ENCODE measurements at regions not wholly inside any gene's neighbourhood (a gene's known extent, or its start where the extent isn't known, plus 50 kb on each side); places are given as distances from the start of the nearest gene placed in this dataset.
A peak's percentile ranks its signal among the peaks of the same experiment; 100 is the strongest.

DNA sequence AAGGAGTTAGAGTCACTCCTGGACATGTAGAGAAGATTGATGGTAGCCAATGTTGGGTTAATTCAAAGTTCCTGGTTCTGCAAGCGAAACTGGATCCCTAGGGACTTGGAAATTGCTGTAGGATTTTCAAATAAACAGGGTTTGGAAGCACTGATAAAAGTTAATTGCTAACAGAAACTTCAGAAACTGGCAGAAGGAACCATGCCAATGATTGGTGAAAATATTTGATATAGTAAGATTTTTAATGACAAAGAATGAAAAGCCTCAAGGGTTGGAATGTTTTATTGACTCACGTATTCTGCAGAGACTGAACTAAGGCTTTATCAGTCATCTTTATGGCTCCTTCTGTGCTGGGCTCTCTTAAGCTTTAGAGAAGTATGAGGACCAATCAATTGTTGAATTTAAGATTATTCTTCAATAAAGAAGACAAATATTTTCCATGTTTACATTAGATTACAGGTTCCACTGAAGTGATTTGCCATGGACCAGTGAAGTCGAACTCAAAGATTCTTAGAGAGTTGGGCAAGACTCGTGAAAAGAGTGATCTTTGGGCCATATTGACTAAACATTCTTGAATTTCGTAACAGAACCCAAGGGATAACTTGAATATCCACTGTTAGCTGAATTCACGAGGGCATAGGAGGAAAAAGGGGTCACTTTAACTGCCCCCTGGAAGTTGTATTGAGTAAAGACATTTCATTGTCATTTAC, 371.4 kb downstream of the HDGFL1 start:
- DNase-seq (ENCODE audit: low read depth), result no peak

DNA sequence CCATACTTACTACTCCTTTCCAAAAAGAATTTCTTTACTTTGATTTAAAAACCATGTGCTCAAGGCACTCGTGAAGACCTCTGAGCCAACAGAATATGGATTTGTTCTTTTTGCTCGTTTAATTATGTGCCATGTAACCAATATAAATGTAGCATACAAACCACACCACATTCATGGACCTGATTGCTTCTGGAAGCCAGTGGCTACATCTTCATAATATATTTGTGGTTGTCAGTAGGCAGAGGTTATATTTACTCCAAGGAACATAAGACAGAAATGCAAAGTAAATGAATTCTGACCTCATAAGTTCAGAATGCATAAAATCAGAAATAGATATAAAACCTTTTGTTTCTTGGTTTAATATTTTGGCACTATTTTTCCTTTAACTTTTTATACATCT, 373.0 kb downstream of the HDGFL1 start:
- no peak for DNase-seq (ENCODE audit: low read depth)

DNA sequence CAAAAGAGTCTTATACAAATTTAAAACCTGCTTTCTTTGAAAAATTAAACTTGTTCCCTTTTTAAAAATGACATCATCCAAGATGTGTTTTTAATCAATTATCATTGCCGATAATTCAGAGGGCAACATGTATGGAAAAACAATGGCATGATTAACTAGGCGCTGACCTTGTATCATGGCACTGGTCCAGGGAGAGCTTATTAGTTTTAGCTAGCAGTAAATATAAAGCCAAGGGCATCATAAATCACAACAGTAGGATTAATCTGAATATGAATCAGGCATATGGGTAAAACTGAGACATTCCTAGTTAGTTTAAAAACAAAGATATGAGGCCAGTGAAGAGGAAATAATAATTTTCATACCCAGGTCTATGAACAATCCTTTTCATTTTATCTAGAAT, 374.0 kb downstream of the HDGFL1 start:
- DNase-seq (ENCODE audit: low read depth), result no peak

DNA sequence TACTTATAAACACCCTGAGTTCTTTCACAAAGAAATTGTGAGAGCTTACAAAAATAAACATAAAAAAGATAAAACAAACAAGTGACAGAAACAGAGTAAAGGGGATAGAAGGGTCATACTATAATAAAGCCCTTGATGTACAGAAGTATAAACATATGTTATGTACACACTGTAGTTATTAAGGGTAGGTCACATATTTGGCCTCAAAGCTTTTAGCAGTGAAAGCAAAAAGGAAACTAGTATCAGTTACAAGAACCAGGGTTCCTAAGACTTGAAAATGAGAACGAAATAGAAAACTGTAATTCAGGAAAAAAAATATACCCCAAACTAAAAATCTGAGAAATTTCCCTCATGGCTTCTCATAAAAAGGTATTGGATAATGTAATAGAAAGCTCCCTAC, 380.6 kb downstream of the HDGFL1 start:
- no peak for DNase-seq (ENCODE audit: low read depth)

DNA sequence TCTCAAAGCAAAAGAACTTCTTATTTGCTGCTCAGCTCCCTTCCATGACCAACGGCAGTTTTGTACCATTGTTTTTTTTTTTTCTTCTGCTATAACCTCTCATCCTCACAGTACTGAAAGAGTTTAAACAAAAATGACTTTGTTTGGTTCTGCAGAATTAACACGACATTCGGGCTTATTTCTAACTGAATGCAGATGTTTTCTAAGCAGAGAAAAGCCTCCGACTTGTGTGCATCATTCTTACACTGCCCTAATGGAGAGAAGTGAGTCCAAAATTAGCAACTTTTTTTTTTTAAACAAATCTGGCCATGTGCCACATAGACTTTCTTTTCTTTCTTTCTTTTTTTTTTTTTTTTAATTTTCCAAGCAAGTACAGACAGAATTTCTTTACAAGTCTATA, 382.7 kb downstream of the HDGFL1 start:
- no peak for DNase-seq (ENCODE audit: low read depth)

DNA sequence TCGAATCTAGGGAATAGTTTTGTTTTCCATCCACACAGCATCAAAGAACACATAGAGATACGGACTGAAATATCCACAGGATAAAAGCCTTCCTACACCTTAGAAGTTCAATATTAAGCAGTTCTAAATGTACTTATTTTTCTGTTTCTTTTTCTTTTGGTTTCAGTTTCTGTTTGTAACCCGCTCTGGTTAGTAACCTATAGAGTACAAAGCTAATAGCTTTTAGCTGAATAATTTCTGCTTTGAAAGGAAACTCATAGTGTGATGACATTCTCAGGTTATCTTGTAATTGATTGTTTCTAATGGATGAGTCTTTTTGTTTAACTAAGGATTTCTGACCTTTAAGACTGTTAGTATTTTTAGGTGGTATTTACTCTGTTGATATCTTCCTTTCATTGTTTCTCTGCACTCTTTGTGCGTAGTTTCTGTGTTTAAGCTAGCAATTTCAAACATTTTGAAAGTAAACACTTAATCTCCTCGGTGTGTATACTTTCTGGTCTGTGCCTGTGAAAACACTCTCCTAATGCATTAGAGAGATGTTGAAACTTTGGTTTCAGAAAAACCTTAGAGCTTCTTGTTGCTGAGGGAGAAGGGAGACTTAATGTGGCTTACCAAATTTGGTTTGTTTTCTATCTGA, 385.5 kb downstream of the HDGFL1 start:
- no peak for DNase-seq (ENCODE audit: low read depth)

DNA sequence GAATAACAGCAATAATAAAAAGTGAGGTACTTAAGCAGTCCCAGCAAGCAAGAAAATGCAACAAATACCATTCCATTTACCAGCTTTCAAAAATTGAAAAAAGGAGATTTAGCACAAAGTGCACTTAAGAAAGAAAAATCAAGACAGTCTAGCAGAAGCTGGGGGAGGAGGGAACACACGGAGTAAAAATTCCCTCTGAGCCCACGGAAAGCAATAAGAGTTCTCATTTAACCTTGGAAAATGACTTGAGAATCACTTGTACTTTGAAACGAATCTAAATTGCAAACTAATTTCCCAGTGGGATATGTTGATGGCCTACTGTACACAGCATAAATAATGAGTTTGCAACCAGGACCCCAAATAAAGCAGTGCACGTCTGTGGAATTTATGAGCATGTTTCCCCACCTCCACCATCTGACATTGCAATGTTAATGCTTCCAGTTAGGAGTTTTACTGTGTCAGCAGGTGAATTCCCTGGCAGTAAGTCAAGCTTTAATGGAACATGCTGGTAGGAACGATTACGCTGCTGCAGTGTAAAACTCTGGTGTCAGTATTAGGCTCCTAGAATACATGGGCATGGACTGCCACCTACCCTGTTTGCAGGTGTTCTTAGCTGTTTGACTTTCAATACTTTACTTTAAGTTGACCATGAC, 386.8 kb downstream of the HDGFL1 start:
- no peak for DNase-seq (ENCODE audit: low read depth)

DNA sequence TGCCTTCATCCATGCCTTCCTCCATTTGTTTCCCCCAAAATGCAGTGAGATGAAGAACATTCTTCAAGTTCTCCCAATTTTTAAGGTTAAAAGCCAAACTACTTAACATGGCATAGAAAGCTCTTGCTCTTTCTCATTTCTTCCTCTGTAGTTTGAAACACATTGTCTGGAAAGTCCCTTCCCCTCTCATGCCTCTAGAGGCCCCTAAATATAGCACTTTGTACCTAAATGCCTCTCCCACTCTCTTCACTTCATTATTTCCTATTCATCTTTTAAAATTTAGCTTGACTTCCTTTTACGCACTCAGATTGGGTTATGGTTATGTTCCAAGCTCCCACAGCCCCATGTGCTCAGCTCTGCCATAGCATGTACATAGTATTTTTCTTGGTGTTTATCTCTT, 389.3 kb downstream of the HDGFL1 start:
- DNase-seq (ENCODE audit: low read depth), result no peak

DNA sequence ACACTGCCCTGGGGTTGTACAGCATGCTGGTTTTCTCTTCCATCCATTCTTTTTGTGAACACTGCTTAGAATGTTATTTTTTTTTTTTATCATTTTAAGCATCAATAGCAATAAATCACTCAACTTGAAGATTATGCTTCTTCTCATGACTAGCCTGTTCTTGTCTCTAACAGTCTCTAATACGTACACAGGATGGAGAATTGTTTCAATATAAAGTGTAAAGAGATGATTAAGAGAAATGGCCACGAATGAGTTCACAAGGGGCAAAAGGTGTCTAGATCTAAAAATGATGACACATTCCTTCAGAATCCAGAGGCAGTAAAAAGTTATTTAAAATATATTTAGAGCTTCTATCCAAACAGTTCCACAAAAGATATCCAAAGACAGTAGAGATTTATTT, 390.2 kb downstream of the HDGFL1 start:
- no peak for DNase-seq (ENCODE audit: low read depth)

DNA sequence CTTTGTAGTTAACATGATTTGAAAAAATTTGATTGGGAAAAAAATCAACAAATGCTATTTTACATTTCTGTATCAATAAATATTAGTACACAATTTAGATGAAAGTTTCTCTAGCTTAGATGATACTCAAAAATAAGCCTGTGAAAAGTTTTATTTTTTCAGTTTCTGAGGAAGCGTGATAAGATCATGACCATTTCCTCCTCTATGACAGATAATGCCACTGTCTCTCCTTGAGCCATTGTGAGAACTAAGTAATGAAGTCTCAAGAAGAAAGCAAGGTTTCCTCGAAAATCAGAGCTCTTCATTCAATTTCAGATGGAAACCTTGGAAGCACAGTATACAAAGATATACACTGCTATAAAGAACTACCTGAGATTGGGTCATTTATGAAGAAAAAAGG, 395.0 kb downstream of the HDGFL1 start:
- DNase-seq (ENCODE audit: low read depth), result no peak

DNA sequence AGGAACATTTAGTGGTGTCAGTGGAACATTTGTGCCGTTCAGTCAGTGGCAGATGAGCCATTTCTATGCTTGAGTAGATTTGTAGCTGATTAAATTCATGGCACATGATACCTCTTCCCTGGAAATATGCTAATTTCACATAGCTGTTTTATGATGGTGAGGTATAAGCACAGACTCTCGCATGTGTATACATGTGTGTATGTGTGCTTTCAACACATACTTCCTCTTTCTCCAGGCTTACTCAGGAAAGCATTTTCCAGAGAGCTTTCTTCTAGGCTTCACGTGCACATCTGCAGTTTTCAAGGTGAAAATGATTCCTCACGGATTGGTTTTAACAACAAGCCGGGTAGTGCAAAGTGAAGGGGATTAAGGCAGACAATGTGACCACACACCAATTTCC, 396.5 kb downstream of the HDGFL1 start:
- no peak for DNase-seq (ENCODE audit: low read depth)

DNA sequence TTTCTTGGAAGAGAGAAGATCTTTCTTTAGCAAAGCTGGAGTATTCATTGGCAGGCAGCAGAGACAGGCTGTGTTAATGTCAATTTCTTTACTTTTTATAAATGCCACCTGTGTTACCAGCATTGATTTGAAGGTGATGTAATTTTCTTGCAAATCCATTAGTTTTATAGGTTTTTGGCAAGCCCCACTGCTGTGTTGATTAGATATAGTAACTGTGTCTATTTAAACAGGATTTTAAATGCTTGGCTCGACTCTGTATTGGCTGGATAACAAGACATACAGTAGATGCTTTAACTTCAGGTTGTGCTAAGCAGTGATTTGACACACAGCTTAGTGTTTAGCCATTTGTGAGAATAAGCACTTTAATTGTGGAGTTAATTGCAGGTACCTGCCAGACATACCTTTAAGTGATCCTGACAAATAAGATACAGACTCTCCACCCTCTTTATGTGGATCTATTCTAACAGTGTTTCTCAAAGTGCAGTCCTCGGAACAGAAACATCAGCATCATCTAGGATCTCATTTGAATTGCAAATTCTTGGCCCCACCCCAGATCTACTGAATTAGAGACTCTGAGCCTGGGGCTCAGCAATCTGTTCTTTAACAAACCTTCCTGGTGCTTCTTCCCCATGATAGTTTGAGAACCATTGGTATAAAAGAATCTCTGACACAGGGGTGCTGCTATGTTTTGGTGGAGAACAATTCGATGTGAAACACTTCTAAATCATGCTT, 397.5 kb downstream of the HDGFL1 start:
- DNase-seq (ENCODE audit: low read depth), result no peak

DNA sequence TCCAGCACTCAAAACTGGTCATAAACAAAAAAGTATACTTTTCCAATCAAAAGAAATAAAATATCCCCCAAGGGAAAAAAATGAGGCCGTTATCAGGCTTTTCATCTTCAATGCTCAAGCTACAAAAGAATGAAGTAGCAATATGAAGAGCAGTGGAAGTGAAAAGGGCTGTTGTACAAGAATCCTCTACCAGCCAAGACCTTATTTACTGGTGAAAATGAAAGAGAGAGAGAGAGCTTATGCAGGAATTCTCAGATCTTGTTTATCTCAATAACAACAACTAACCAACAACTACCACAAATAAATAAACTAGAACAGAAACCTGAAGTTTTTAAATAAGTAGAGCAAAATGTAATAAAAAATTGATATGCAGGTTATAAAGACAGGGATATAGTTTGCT, 400.6 kb downstream of the HDGFL1 start:
- no peak for DNase-seq (ENCODE audit: low read depth)

DNA sequence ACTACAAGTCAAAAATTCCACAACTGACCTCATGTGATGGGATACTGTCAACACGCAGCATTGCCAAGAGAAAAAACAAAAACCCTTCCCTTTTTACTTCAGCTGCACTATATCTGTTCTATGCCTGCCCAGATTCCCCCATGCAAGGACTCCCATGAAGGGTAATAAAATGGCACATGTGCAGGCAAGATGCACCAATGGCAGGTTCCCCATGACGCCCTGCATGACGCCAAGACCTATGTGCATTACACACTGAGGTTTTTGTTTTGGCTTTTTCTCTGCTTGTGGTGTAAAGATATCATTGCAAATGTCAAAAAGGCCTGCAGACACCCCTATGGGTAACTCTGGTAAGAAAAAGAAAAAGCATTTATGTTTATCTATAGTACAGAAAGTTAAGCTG, 403.4 kb downstream of the HDGFL1 start:
- DNase-seq (ENCODE audit: low read depth), result no peak

DNA sequence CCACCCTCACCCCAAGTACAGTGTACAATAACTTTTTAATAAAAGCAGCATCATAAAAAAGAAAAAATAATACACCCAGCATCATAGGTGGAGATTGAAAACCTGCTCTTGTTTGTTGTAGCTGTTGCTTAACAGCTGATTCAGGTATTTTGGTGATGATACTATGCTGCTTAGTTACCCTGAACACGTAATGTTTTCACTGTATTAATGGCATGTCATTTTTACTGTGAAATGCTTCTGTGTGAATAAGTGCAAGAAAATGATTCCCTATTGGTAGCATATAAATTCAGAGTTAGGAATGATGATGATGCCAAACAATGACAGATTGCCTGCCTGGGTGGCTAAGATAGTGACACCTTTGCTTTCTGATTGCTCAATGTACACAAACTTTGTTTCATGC, 405.7 kb downstream of the HDGFL1 start:
- no peak for DNase-seq (ENCODE audit: low read depth)

DNA sequence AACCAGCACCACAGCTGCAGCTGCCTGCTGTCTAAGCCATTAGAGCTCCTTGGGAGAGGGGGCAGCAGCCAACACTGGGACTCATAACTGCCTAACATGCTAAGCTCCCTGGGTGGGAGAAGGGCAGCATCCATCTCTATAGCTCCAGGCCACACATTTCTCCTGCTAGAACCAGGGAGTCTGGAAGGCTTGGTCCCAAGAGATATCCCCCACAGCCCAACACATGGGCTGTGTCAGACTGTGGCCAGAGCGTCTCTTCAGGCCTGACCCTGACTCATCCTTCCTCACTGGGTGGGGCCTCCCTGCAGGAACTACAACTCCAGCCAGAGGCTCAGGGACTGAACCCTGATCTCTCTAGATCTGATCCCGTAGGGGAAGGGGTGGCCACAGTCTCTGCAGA, 411.1 kb downstream of the HDGFL1 start:
- peak; percentile 69 for DNase-seq (ENCODE audit: low read depth)

DNA sequence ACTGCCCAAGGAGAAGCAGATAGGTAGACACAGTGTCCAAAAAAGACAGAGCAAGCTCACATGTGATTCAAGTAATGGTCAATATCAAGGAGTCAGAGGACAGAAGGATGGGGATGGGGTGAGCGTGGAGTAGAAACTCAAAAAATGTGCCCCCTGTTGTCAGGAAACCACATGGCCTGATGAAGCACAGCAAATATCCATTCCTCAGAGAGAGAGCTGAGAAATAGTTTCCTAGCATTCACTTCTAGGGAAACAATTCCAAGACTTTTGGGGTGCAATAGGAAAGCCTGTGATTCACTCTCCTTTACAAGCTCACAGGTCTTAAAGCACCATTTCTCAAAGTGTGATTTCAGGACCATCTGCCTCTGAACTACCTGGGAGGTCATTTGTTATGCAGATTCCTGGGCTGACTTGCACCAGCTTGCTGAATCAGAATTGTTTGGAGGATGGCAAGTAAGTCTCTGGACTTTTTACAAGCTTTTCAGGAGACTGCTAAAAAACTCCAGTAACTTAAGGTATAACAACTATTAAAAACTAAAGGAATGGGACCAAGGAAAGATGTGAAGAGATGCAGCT, 432.8 kb downstream of the HDGFL1 start:
- DNase-seq (ENCODE audit: low read depth), result no peak

DNA sequence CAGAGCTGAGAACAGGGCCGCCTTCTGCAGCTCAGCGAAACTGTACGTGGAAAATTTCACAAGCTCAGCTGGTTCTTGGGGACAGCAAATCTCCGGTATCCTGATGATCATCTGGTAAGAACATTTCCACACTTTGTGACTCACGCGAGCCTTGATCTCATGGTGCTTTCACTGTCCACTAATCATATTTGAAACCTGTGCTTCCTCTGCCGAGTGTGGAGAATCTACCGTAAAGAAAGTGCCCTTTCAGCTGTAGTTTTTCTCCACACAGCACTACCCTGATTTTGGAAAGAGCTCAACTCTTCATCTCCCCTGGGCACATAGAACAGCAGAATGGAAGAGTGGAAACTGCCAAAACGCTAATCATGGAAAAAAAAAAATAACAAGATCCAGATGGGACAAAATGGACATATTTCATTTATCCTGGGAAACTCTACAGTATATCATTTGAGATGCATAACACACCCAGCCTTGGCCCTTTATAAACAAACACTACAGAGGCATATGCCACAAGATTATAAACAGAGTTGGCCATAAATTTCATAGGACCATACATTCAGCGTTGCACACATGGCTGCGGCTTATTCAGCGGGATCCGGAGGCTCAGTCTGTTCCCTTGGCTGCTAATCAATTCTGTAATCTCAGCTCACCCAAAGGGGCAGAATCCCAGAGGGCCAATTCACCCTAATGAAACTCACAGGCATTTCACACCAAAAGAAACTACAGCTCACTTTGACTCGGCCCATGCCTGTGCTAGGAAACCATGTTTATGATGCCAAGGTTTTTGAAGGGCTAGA, 434.5 kb downstream of the HDGFL1 start:
- DNase-seq (ENCODE audit: low read depth), result peak; percentile 43

DNA sequence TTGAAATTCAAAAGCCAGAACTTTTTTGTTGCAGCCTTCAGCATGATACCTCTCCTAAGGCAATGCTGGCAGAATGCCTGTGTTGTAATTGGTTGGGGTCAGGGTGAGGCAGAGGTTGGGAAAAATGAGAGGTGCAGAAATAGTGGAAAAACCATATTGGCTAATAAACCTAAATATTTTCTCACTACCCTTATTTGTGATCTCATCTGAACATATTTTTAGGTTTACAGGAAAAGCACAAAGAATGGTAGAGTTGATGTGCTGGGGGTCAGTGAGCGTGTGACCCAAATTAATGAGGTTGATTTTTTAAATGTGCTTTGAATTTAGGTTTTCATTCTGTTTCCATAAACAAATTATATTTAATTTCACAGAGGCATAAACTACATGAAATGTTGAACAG, 437.3 kb downstream of the HDGFL1 start:
- no peak for DNase-seq (ENCODE audit: low read depth)

DNA sequence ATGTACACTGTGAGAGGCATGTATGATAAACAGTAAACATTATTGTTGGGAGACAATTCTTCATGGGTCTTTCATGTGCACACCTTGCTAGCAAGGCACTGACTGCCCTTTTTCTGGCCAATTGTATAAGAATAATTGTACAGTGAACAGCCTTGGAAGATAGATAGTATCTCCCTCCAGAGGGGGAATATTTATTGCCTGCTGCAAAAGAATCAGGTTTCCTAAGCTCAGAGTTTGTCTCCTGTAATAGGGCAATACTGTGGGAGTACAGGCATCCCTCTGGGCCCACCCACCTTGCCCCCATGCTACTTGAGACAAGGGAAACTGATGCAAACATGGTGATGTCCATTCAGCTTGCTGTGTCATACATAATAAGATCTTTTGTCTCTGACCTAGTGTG, 442.2 kb downstream of the HDGFL1 start:
- DNase-seq (ENCODE audit: low read depth), result no peak

DNA sequence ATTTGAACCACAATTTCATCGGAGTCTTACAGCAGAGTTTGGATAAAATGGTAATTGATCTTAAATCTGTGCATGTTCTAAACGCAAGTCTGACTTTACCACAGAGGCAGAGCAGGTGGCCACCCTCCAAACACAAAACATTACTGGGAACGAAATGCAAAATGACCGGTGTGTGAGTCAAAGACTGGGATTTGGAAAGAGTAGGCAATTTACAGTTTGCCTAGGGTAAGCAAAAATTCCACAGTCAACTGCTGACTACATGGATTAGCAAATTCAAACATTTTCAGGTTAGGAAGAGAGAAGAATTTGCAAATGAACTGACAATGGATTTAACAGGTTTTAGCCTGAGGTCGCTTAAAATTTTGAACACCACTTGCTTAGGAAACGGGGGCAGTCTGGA, 444.4 kb downstream of the HDGFL1 start:
- DNase-seq (ENCODE audit: low read depth), result no peak

DNA sequence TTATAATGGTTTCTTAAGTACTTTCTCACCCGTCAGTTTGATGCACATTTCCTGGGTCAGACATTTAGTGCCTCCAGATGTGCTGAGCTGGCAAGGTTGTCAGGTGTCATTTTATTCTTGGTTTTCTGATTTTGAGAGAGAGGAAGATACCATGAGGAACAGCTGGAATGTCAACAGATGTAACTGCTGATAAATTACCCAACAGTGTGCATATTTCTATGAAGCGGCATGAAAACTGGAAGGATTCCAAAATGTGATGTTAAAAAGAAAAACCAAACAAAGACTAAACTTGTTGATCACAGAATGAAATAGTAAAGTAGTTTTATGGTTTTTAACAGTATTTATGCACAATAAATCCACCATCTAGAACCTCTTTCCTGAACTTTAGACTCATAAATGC, 447.3 kb downstream of the HDGFL1 start:
- DNase-seq (ENCODE audit: low read depth), result no peak
